K562 (cell line): ENCODE measurements at regions not wholly inside any gene's neighbourhood (a gene's known extent, or its start where the extent isn't known, plus 50 kb on each side); places are given as distances from the start of the nearest gene placed in this dataset.

ENCODE experiments used
- ATAC-seq: fragments of 200-7000 bp; cut with Tn5 transposase; 3 replicates; pipeline ENCODE4 v1.9.1; 2020; ENCODE audit warnings: moderate library complexity
- BruUV-seq: library from RNA; stranded (reverse); fragments of 400-500 nt; replicated peaks from 2 replicates; lab custom pipeline; 2021; lab: Mats Ljungman, UMichigan
- CTCF ChIA-PET: fragments of 300-600 bp; formaldehyde crosslinking; extraction: SDS; loops from one replicate; lab custom pipeline; 2021; ENCODE audit warnings: low intra/inter-chr PET ratio; lab: Yijun Ruan, JAX
- POLR2A ChIA-PET: fragments of 300-600, 350-650 bp; sonication (Branson Sonifier 250); formaldehyde crosslinking; extraction: SDS; loops from one replicate; lab custom pipeline; 2021; ENCODE audit warnings: antibody characterized with exemption, inconsistent platforms; lab: Yijun Ruan, JAX
- DNase-seq, 4 experiments: peaks; one replicate each; pipeline versions ENCODE4 v3.0.0 to v3.0.0-alpha.2; 2011 to 2018; ENCODE audit warnings: low spot score in 3 of 4, mixed read lengths in 3 of 4; ENCODE audit errors: extremely low read depth in 1 of 4
- FAIRE-seq: peaks from 2 replicates; lab custom pipeline; 2011; peaks lifted over from hg19 to GRCh38; lab: Jason Lieb, UNC
- H2AFZ ChIP-seq: 2 replicates; pipeline ENCODE4 v1.6.0; 2011; ENCODE audit warnings: low read depth, low read length, control low read depth, inconsistent platforms
- H3K27ac ChIP-seq: fragments of 200-600 bp; 3 replicates; pipeline ENCODE4 v1.8.0; 2011; ENCODE audit warnings: low read depth, mild to moderate bottlenecking, control low read depth, inconsistent platforms, low read length, moderate library complexity, mixed read lengths; ENCODE audit errors: extremely low read depth
- H3K27me3 ChIP-seq, 2 experiments: fragments of 300-600 bp in 1 of 2; 2 replicates in 1 of 2; 3 replicates in 1 of 2; pipeline versions ENCODE4 v1.6.0 to v1.8.0; 2011; ENCODE audit warnings: inconsistent platforms in 2 of 2, low read length in 2 of 2, mild to moderate bottlenecking in 1 of 2, mixed read lengths in 1 of 2, moderate library complexity in 1 of 2; ENCODE audit not compliant: control insufficient read depth in 2 of 2, insufficient read depth in 2 of 2
- H3K36me3 ChIP-seq: fragments of 300-600 bp; 3 replicates; pipeline ENCODE4 v1.8.0; 2011; ENCODE audit warnings: mild to moderate bottlenecking, low read length, inconsistent platforms; ENCODE audit not compliant: control insufficient read depth, insufficient read depth
- H3K4me1 ChIP-seq, 2 experiments: fragments of 200-600 bp in 1 of 2; replicated peaks in 1 of 2; 2 replicates in 1 of 2; 3 replicates in 1 of 2; pipeline versions ENCODE4 v1.5.1 to v1.8.0; 2011; ENCODE audit warnings: inconsistent platforms in 2 of 2, low read length in 2 of 2, mild to moderate bottlenecking in 1 of 2, mixed read lengths in 1 of 2, moderate library complexity in 1 of 2; ENCODE audit not compliant: control insufficient read depth in 2 of 2, insufficient read depth in 2 of 2
- H3K4me2 ChIP-seq: 2 replicates; pipeline ENCODE4 v1.6.1; 2011; ENCODE audit warnings: low read length, control low read depth, inconsistent platforms, mixed read lengths; ENCODE audit not compliant: insufficient read depth
- H3K4me3 ChIP-seq: fragments of 200-600 bp; sonication (generic), shearing (Covaris generic); 2 replicates; pipeline ENCODE4 v1.5.1; 2016; ENCODE audit warnings: control low read depth, inconsistent platforms
- H3K79me2 ChIP-seq: fragments of 200-600 bp; 3 replicates; pipeline ENCODE4 v1.8.0; 2011; ENCODE audit warnings: low read length, inconsistent platforms; ENCODE audit not compliant: control insufficient read depth, insufficient read depth
- H3K9ac ChIP-seq, 2 experiments: 2 replicates each; pipeline versions ENCODE4 v1.6.0 to v1.6.1; 2011; ENCODE audit warnings: low read depth in 2 of 2, low read length in 2 of 2, control low read depth in 1 of 2, inconsistent platforms in 1 of 2, mild to moderate bottlenecking in 1 of 2, mixed read lengths in 1 of 2; ENCODE audit not compliant: insufficient read depth in 1 of 2
- H3K9me1 ChIP-seq: one replicate; pipeline ENCODE4 v1.6.0; 2011; ENCODE audit warnings: inconsistent platforms, mild to moderate bottlenecking, low read length, moderate library complexity; ENCODE audit not compliant: control insufficient read depth, insufficient read depth
- H3K9me3 ChIP-seq: replicated peaks from 2 replicates; pipeline ENCODE4 v1.5.1; 2011; ENCODE audit warnings: low read depth, low read length, inconsistent platforms; ENCODE audit not compliant: control insufficient read depth, insufficient read depth
- H4K20me1 ChIP-seq: replicated peaks from 2 replicates; pipeline ENCODE4 v1.6.1; 2011; ENCODE audit warnings: low read length, inconsistent platforms, mixed read lengths; ENCODE audit not compliant: control insufficient read depth, insufficient read depth
- FOS ChIP-seq: IDR thresholded peaks from 3 replicates; pipeline ENCODE4 v1.6.1; 2011; ENCODE audit not compliant: insufficient read length; ENCODE audit errors: extremely low read depth
- MAFG ChIP-seq: fragments of 450-650 bp; conservative IDR thresholded peaks from 2 replicates; pipeline ENCODE4 v1.6.1; 2016; ENCODE audit warnings: missing genetic modification characterization, missing compliant biosample characterization
- NELFE ChIP-seq: IDR thresholded peaks from 2 replicates; pipeline ENCODE4 v1.6.1; 2011; ENCODE audit warnings: mild to moderate bottlenecking; ENCODE audit not compliant: insufficient read depth, insufficient read length
- NFXL1 ChIP-seq: fragments of 450-650 bp; formaldehyde crosslinking; IDR thresholded peaks from 2 replicates; pipeline ENCODE4 v1.4.0; 2021; ENCODE audit warnings: mild to moderate bottlenecking
- POLR2AphosphoS2 ChIP-seq: IDR thresholded peaks from 2 replicates; pipeline ENCODE4 v1.6.1; 2012; ENCODE audit warnings: low read length, improper control_type of control experiment
- SMAD3 ChIP-seq: fragments of 450-650 bp; formaldehyde crosslinking; conservative IDR thresholded peaks from 2 replicates; pipeline ENCODE4 v1.4.0; 2020; ENCODE audit warnings: mild to moderate bottlenecking
- ZKSCAN3 ChIP-seq: fragments of 250-450 bp; sonication (Bioruptor Pico); IDR thresholded peaks from 2 replicates; pipeline ENCODE4 v1.4.0; 2020
- ZNF589 ChIP-seq: fragments of 200-800 bp; sonication (Bioruptor generic); IDR thresholded peaks from 2 replicates; pipeline ENCODE4 v1.6.1; 2016; ENCODE audit warnings: low read depth, missing genetic modification characterization, missing compliant biosample characterization
- WGBS: fragments of 100-300 bp; shearing (Covaris generic); methylation state at CpG from one replicate; pipeline ENCODE4 v1.1.6; 2016; ENCODE audit warnings: low coverage, mixed read lengths; ENCODE audit not compliant: insufficient coverage; ENCODE audit errors: missing lambda C conversion rate; 5-methylcytosine and 5-hydroxymethylcytosine counted together
- in situ Hi-C: fragments of 300-500 bp; cut with MboI; formaldehyde crosslinking; loops from 4 replicates; pipeline ENCODE4 v1.15.0; 2018; ENCODE audit warnings: inconsistent platforms, mixed read lengths
- intact Hi-C: fragments of 100-400 bp; cut with micrococcal nuclease; formaldehyde crosslinking; loops from 2 replicates; pipeline ENCODE4 v1.14.2; 2022
- TF ChIP-seq, protein P1 (sequence below): IDR thresholded peaks from 3 replicates; pipeline ENCODE4 v1.6.1; 2011; ENCODE audit warnings: borderline replicate concordance, mild to moderate bottlenecking; ENCODE audit not compliant: insufficient read length, insufficient read depth
- TF ChIP-seq, protein P2 (sequence below): IDR thresholded peaks from 2 replicates; pipeline ENCODE4 v1.6.1; 2014; ENCODE audit warnings: antibody characterized with exemption

DNA sequence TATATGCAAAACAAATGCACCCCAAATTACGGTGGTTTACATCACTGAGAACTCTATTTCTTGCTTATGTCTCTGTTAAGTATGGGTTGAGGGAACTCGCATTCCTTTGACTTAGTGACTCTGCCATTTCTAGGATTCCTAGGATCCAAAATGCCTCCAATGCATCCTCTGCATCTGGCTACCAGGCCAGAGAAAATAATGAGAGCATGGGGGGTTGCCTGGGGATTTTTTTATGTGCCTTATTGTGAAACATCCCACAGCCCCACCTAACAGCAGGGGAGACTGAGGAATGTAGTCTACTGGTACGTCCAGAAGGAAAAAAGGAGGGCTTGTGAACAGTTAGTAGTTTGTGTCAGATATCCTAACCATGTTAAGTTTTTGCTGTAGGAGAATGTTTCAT lies 466.0 kb upstream of the ARRDC3 start:
- CTCF ChIA-PET, result no interaction called here
- WGBS, result 6% methylated on average over 3 of the region's 3 CpGs
- H3K36me3 ChIP-seq, result no peaks in the 10 kb centered on the region
- no peak overlapping the region for H3K4me3 ChIP-seq
- BruUV-seq, result no TSS peak
- no peaks in the 10 kb centered on the region for H4K20me1 ChIP-seq
- FAIRE-seq (no peak), ATAC-seq (no peak)
- no peaks in the 10 kb centered on the region for H3K9me1 ChIP-seq
- no peaks in the 10 kb centered on the region; the same call in 1 of the 2 replicates for H3K9me3 ChIP-seq
- TF ChIP-seq MAFG (tag), result no peak
- no peak for TF ChIP-seq NELFE
- no peak for TF ChIP-seq NFXL1 (CRISPR knock-in tag)
- TF ChIP-seq, protein P1, sequence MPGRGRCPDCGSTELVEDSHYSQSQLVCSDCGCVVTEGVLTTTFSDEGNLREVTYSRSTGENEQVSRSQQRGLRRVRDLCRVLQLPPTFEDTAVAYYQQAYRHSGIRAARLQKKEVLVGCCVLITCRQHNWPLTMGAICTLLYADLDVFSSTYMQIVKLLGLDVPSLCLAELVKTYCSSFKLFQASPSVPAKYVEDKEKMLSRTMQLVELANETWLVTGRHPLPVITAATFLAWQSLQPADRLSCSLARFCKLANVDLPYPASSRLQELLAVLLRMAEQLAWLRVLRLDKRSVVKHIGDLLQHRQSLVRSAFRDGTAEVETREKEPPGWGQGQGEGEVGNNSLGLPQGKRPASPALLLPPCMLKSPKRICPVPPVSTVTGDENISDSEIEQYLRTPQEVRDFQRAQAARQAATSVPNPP, result no peak
- TF ChIP-seq, all 486 proteins: peak for 0
- Histone ChIP-seq H2AFZ (no peak overlapping the region), H3K9ac (no peak overlapping the region), H3K4me1 (no peaks in the 10 kb centered on the region), H3K27ac (no peak overlapping the region), H3K4me2 (no peak overlapping the region), H3K27me3 (no peaks in the 10 kb centered on the region), H3K79me2 (no peaks in the 10 kb centered on the region)
- in situ Hi-C loops, result no loop called here
- POLR2A ChIA-PET, result no interaction called here
- no peak for DNase-seq
- intact Hi-C loops, result no loop called here

DNA sequence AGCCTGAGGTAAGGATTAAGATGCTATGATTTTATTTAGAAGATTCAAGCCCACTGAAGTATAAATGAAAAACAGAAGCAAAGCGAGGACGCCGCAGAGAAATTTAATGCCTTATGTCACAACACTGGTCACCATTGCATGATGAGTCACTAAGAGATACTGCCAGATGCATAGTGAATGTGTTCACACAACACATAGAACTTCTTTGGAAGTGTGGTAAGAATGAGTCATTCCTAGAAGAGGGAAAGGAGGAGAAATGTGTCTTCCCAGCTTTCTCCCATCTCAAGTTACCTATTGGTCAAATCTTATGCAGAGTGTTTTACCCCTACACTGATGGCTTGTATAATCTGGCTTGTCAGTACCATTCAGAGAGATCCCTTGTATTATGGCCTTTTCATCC lies 465.3 kb upstream of the ARRDC3 start:
- 0% methylated on average over 3 of the region's 3 CpGs for WGBS

More for the DNA sequence above, 465.3 kb upstream of the ARRDC3 start:
- in situ Hi-C loops (no loop called here), intact Hi-C loops (no loop called here)
- Histone ChIP-seq H4K20me1 (no peaks in the 10 kb centered on the region), H3K79me2 (no peaks in the 10 kb centered on the region), H3K9me1 (no peaks in the 10 kb centered on the region), H3K27ac (no peak overlapping the region), H3K4me1 (no peaks in the 10 kb centered on the region), H3K36me3 (no peaks in the 10 kb centered on the region), H3K4me3 (no peak overlapping the region), H3K27me3 (no peaks in the 10 kb centered on the region), H3K9me3 (no peaks in the 10 kb centered on the region; the same call in 1 of the 2 replicates), H3K4me2 (no peak overlapping the region), H3K9ac (no peak overlapping the region), H2AFZ (no peak overlapping the region)
- no peak for FAIRE-seq
- no TSS peak for BruUV-seq
- no peak for DNase-seq
- no peak for TF ChIP-seq ZKSCAN3 (CRISPR knock-in tag)
- TF ChIP-seq, protein P2, sequence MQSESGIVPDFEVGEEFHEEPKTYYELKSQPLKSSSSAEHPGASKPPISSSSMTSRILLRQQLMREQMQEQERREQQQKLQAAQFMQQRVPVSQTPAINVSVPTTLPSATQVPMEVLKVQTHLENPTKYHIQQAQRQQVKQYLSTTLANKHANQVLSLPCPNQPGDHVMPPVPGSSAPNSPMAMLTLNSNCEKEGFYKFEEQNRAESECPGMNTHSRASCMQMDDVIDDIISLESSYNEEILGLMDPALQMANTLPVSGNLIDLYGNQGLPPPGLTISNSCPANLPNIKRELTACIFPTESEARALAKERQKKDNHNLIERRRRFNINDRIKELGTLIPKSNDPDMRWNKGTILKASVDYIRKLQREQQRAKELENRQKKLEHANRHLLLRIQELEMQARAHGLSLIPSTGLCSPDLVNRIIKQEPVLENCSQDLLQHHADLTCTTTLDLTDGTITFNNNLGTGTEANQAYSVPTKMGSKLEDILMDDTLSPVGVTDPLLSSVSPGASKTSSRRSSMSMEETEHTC, result no peak
- TF ChIP-seq ZNF589 (CRISPR knock-in tag), result no peak
- no peak for TF ChIP-seq FOS
- no peak for TF ChIP-seq SMAD3 (CRISPR knock-in tag)
- TF ChIP-seq POLR2AphosphoS2, result no peak
- no peak for ATAC-seq
- CTCF ChIA-PET, result no interaction called here
- POLR2A ChIA-PET, result no interaction called here
